Activated T-helper 9 cell treated with anti-CD3 and anti-CD28 coated beads, Interleukin-2, amount 50 U/mL, for 16 hours (primary cell): ENCODE measurements at regions not wholly inside any gene's neighbourhood (a gene's known extent, or its start where the extent isn't known, plus 50 kb on each side); places are given as distances from the start of the nearest gene placed in this dataset.

Experiments
- DNase-seq: peaks from one replicate; pipeline ENCODE4 v3.0.0-alpha.2; 2020; ENCODE audit warnings: low read depth

DNA sequence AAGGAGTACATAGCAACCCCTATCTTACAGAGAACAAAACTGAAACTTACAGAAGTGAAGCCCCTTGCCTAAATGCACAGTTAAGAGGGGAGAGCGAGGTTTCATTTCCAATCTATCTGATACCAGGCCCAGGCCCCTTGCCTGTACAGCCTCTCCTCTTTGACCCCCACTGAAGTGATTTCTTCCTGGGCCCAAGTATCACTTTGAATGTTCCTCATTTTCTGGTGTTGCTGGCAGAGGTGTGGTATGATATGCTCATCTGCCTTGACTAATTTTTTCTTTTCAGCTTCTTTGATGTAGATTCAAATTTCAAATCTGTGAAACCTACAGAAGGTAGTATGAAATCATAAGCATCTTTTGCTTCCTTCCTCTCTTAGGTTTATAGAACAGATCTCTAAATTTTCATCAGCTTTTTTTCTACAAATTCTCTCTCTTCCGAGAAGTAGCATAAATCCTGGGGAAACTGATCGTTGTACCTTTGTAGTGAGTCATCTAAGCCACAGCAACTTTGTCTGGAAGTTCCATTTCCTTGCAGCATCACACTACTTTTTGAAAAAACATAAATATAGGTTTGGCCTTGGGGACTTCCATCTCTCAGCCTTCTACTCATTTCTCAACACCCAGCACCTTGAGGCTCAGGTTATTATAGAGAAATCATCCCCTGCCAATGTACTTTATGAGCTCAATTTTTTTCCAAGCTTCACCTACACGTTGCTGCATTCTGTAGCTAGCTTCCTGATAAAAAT is 402.4 kb upstream of the PTGER4 start:
- no peak for DNase-seq

DNA sequence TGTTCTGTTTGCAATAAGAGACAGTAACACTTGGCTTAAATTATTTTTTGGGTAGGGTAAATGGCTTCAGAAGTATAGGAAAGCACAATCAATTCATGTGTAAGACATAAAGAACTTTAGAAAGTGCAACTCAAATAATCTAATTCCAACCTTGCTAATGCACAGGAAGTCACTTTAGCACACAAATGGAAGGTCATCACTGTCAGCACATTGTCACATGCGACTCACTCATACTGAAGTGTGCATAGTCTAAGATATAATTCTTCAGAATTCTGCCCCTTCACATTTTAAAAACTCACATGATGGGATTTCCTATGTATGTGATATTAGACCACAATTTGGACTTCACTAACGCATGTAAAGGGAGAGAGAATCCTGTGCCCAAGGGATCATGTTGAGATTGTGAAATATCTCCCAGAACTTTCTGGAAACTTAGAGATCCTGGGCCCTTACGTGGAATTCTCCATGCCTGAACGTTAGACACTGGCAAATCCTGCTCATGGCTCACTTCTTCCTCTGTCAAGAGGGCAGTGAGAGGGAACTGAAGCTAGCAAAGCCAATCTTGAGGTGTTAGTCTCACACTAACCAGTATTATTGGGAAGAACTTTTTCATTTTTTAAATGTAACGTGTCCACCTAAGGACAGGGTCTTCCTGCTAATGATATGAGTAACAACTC is 403.2 kb upstream of the PTGER4 start:
- DNase-seq = no peak

GRCh38 chr5:40274568-40274967 is 405.1 kb upstream of the PTGER4 start:
- no peak for DNase-seq

DNA sequence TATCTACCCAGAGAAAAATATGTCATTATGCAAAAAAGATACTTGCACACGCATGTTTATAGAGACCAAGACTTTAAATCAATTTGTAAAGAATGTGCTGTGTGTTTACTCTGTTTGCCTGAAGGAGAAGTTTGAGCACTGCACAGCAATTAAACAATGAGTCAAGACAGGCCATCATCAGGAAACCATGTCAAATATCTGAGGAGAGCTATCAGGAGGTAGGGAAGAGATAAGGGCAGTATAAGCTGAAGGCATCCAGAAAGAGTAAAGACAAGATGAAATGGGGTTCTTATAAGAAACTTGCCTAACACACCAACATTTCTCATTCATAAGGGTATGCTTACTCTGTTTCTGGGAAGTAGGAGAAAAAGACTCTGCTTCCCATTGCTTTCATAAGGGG is 405.8 kb upstream of the PTGER4 start:
- DNase-seq = no peak

DNA sequence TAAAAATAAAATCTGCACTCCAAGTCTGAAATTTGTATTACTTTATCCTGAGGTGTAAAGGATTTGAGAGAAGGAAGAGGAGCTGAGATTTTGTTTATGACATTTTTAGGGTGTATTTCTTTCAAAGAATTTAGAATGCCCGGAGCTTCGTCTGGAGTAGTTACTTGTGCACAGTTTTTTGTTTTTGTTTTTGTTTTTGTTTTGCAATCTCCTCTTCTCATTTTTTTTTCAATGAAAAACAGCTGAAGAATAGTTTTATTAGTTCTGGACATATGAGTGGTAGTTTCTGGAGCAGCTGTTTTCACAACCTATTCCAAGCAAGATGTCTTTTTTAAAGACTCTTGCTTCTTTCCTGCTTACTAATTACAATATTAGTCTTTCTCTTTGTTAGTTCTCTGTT is 408.2 kb upstream of the PTGER4 start:
- no peak for DNase-seq

- no peak for DNase-seq
Observed at GRCh38 chr5:40270274-40270845, 409.4 kb upstream of the PTGER4 start.

GRCh38 chr5:40268088-40268487 is 411.6 kb upstream of the PTGER4 start:
- DNase-seq = no peak

GRCh38 chr5:40266952-40267351 is 412.8 kb upstream of the PTGER4 start:
- DNase-seq = no peak

GRCh38 chr5:40261984-40262383 is 417.7 kb upstream of the PTGER4 start:
- DNase-seq = no peak

DNA sequence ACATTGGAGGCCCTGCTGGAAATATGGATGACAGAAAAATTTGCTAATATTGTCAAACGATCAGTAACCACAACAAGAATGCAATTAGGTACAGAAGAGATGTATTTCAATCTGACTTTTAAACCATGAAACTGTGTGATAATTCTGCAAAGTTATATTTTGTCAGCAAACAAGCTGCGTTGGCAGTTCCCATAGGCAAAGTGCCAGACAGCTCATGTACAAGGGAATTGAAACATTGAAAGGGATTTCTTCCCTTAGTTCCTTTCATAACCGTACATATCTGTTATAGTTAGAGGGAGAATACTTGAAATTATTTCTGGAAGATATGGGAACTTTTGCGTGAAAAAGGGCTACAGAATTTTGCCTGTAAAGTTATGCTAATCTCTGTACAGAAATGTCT is 419.4 kb upstream of the PTGER4 start:
- DNase-seq = no peak

- no peak for DNase-seq
Observed at GRCh38 chr5:40258222-40258621, 421.5 kb upstream of the PTGER4 start.

DNA sequence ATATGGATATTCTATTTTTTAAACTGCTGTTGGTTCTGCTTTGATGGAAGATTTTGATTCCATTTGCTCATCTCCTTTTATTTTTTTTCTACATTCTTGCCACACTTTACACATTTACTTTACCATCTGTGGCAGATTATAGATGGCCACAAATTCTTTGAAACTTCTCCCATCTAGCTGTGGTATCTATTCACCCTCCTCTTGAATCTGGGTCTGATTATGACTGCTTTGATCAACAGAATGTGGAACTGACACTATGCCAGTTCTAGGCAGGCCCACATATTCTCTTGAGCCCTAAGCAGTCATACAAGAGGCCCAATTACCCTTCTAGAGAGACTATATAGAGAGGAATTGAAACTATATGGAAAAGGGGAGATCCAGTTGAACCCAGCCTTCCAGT is 439.0 kb upstream of the PTGER4 start:
- no peak for DNase-seq

- DNase-seq = peak; percentile 3
Observed at GRCh38 chr5:40240111-40240510, 439.6 kb upstream of the PTGER4 start.

DNA sequence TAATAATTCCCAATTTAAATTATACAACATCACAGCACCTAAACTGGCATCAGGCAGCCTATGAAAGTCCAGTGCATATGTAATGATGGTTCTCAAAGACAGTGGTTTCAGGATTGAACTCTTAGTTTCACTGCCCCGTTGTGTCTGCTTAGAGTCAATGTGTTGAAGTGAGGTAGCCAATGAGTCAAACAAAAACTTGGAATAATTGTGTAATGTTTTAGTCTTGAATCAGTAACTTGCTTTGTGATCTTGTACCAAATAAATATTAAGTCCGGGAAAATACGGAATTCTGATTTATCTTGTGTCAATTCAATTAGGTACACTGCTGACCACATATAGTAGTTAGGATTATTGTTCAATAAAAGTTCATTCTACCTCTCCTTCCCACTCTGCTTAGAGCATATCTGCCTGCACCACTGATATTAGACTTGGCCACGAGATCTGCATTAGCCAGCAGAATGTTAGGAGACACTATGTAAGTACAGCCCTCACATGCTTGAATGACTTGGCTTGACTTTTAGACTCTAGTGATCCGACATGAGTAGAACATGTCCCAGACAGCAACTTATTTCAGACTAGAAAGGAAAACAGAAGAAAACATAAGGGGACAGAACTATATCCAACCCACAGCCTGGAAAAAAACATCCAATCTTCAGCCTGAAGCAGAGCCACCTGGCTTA is 441.5 kb upstream of the PTGER4 start:
- DNase-seq = no peak

DNA sequence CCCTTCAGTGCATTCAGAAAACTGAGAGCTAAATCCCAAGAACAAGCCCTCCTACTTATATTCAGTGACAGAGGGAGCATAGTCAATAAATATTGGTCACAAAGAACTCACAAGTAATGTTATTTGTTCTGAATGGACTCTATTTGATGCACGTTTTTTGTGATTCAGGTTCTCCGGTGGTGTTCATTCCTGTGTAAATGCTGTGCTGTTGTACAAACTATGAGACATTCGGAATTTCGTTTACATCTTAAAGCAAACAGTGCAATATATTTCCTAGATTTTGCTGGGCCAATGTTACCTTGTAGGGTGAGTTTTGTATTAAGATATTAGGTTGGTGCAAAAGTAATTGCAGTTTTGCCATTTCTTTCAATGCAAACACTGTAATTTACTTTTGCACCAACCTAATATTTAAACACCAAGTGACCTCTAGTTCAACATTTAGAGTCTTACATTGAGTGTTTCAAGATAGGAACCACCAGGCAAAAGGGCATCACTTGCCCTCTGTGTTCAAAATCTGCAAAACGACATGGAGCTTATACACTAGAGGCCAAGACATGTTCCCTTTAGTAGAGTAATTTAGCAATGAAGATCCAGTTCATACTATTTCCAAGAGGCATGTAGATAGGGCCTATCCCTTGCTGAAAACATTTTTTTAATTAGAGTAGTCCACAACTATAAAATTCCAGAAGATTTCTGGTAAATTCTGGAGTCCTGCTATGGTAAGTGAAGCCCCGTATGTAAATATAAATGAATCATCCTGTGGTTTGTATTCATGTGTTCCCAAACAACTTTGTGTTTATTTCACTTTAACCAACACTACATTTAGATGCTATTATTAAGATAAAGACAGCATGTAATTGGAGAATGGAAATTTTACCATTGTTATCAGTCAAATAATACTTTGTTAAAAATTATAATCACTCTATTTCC is 444.0 kb upstream of the PTGER4 start:
- no peak for DNase-seq

DNA sequence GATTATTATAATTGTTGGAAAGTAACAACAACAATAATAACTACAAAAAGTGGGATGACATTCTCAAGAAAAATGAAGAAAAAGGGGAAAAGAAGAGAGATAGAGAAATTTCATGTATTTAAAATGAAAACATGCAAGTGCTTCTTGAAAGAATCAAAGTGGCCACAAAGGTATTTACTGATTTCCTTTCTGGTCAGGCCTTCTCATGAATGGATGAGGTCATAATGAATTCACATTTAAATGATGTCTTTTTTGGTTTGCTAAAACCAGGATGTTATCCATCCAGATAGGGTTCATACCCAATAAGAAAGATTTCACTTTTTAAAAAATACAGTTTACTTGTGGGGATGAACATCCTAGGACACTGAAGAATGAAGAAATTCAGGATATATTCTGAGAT is 446.4 kb upstream of the PTGER4 start:
- DNase-seq = no peak

DNA sequence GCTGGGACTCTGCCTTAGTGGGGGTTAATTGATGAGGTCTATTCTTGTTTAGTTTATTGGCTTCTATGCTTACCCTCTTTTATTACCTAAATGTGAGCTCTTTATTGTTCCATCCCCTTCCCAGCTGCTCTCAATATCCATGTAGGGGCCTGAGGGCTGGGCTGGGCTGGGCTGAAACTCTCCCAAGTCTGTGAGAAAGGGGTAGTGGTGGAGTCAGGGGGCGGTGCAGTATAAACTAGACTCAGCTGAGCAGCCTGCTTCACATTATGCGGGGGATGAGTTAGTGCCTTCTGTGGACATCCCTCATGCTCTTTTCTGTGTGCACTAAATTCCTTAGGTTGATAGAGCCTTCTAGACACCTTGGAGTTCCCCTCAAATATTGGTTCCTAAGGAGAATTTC is 451.8 kb upstream of the PTGER4 start:
- DNase-seq = no peak

GRCh38 chr5:40227366-40227765 is 452.3 kb upstream of the PTGER4 start:
- DNase-seq = no peak

- DNase-seq = no peak
Observed at GRCh38 chr5:40226906-40227305, 452.8 kb upstream of the PTGER4 start.

GRCh38 chr5:40225147-40225546 is 454.6 kb upstream of the PTGER4 start:
- DNase-seq = peak; percentile 11

DNA sequence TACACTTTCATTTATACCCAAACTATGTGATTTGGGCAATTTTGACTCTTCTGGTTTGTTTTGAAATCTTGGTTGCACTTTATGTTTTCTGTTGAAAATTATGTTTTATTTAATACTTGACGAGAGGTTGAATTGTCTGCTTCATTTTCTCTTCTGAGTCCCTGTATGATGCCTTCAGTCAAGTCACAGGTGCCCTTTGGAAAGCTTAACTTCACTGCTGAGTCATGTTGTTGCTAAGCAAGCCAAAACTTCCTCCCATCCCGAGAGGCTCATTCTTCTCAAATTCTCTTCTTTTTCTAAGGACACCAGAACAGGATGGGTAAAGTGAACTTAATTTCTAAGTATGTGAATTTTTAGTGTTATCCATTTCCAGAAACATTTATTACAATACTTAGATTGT is 455.3 kb upstream of the PTGER4 start:
- DNase-seq = no peak

GRCh38 chr5:40223884-40224402 is 455.8 kb upstream of the PTGER4 start:
- peak; percentile 3 for DNase-seq
